OCI-LY7 (cell line): ENCODE measurements at regions not wholly inside any gene's neighbourhood (a gene's known extent, or its start where the extent isn't known, plus 50 kb on each side); places are given as distances from the start of the nearest gene placed in this dataset.

Experiments used
- BruUV-seq: library from RNA; stranded (reverse); fragments of 400-500 nt; replicated peaks from 2 replicates; lab custom pipeline; 2021; lab: Mats Ljungman, UMichigan
- CTCF ChIA-PET: fragments of 300-600 bp; sonication (Branson Sonifier 250); formaldehyde crosslinking; loops from one replicate; lab custom pipeline; 2022; ENCODE audit warnings: antibody characterized with exemption; ENCODE audit not compliant: unreplicated experiment; lab: Charles Lee
- POLR2A ChIA-PET: fragments of 300-600 bp; sonication (Branson Sonifier 250); formaldehyde crosslinking; loops from one replicate; lab custom pipeline; 2022; ENCODE audit warnings: antibody characterized with exemption; lab: Charles Lee
- DNase-seq: peaks from one replicate; pipeline ENCODE4 v3.0.0-alpha.2; 2015; ENCODE audit warnings: low spot score
- H2AFZ ChIP-seq: fragments of 200-600 bp; sonication (generic), shearing (Covaris generic); 2 replicates; pipeline ENCODE4 v1.6.1; 2014; ENCODE audit warnings: mild to moderate bottlenecking, antibody characterized with exemption, low read length, moderate library complexity
- H3K27ac ChIP-seq: fragments of 200-600 bp; sonication (generic); 2 replicates; pipeline ENCODE4 v1.5.1; 2014; ENCODE audit warnings: mixed run types, low read depth, mild to moderate bottlenecking, moderate library complexity, low read length, inconsistent platforms; ENCODE audit not compliant: poor library complexity, severe bottlenecking
- H3K36me3 ChIP-seq: fragments of 200-600 bp; sonication (generic); 2 replicates; pipeline ENCODE4 v1.6.1; 2014; ENCODE audit warnings: mild to moderate bottlenecking, antibody characterized with exemption, low read length, moderate library complexity, mixed read lengths; ENCODE audit not compliant: insufficient read depth
- H3K4me1 ChIP-seq: fragments of 200-600 bp; sonication (generic); 2 replicates; pipeline ENCODE4 v1.5.1; 2014; ENCODE audit warnings: mild to moderate bottlenecking, low read length; ENCODE audit not compliant: insufficient read depth, poor library complexity, severe bottlenecking
- H3K4me2 ChIP-seq: fragments of 200-600 bp; sonication (generic); 2 replicates; pipeline ENCODE4 v1.6.1; 2014; ENCODE audit warnings: mild to moderate bottlenecking, low read length
- H3K4me3 ChIP-seq: fragments of 200-600 bp; sonication (generic); 2 replicates; pipeline ENCODE4 v1.5.1; 2014; ENCODE audit warnings: mild to moderate bottlenecking, low read depth, low read length; ENCODE audit not compliant: poor library complexity, severe bottlenecking
- H3K79me2 ChIP-seq: fragments of 200-600 bp; sonication (generic); 2 replicates; pipeline ENCODE4 v1.6.1; 2016; ENCODE audit warnings: low read depth, mild to moderate bottlenecking, low read length, moderate library complexity, mixed read lengths; ENCODE audit not compliant: insufficient read depth
- H3K9me2 ChIP-seq: fragments of 200-600 bp; sonication (generic); 2 replicates; pipeline ENCODE4 v1.6.1; 2016; ENCODE audit warnings: mild to moderate bottlenecking, low read length, mixed read lengths; ENCODE audit not compliant: insufficient read depth
- H3K9me3 ChIP-seq: fragments of 200-600 bp; sonication (generic); 2 replicates; pipeline ENCODE4 v1.6.1; 2014; ENCODE audit warnings: mild to moderate bottlenecking, mixed run types, low read length, mixed read lengths
- H4K20me1 ChIP-seq: fragments of 200-600 bp; sonication (generic); 2 replicates; pipeline ENCODE4 v1.6.1; 2014; ENCODE audit warnings: mild to moderate bottlenecking, antibody characterized with exemption, low read length, moderate library complexity, mixed read lengths; ENCODE audit not compliant: insufficient read depth
- CTCF ChIP-seq: fragments of 200-600 bp; sonication (generic); conservative IDR thresholded peaks from 2 replicates; pipeline ENCODE4 v1.5.1; 2014; ENCODE audit warnings: mild to moderate bottlenecking, antibody characterized with exemption, low read length, moderate library complexity, mixed read lengths
- EZH2phosphoT487 ChIP-seq: fragments of 200-600 bp; sonication (generic); IDR thresholded peaks from 2 replicates; pipeline ENCODE4 v1.6.1; 2018; ENCODE audit warnings: low read depth, borderline replicate concordance, mild to moderate bottlenecking, mixed run types, antibody characterized with exemption, low read length, moderate library complexity, mixed read lengths
- intact Hi-C: fragments of 100-400 bp; cut with micrococcal nuclease; formaldehyde crosslinking; loops from one replicate; pipeline ENCODE4 v1.10.0; 2022; ENCODE audit not compliant: unreplicated experiment

GRCh38 chr16:61379311-61379710 lies 656.9 kb downstream of the CDH8 start:
- TF ChIP-seq CTCF (no peak), EZH2phosphoT487 (no peak)
- Histone ChIP-seq H3K27ac (no peak overlapping the region), H3K9me3 (no peaks in the 10 kb centered on the region), H3K4me2 (no peak overlapping the region), H3K4me3 (no peak overlapping the region), H3K9me2 (no peaks in the 10 kb centered on the region), H3K79me2 (no peaks in the 10 kb centered on the region), H3K36me3 (no peaks in the 10 kb centered on the region), H4K20me1 (no peaks in the 10 kb centered on the region), H2AFZ (no peak overlapping the region), H3K4me1 (no peaks in the 10 kb centered on the region)
- intact Hi-C loops: no loop called here
- ChIA-PET POLR2A (interaction anchor here (0.6 kb wide), 1 partner anchor 12 kb away, joined by 3 read pairs; no protein-coding TSS in a partner anchor), CTCF (no interaction called here)
- BruUV-seq: no TSS peak
- DNase-seq: no peak

- BruUV-seq: no TSS peak
- ChIA-PET POLR2A (no interaction called here), CTCF (no interaction called here)
- Histone ChIP-seq H3K4me3 (no peak overlapping the region), H3K36me3 (no peaks in the 10 kb centered on the region), H3K9me2 (no peaks in the 10 kb centered on the region), H3K79me2 (no peaks in the 10 kb centered on the region), H3K4me1 (peaks cover 8% of the 10 kb centered on the region), H3K9me3 (no peaks in the 10 kb centered on the region), H3K4me2 (no peak overlapping the region), H4K20me1 (no peaks in the 10 kb centered on the region), H3K27ac (no peak overlapping the region), H2AFZ (no peak overlapping the region)
- TF ChIP-seq EZH2phosphoT487: no peak
- TF ChIP-seq CTCF: no peak
- intact Hi-C loops: no loop called here
- DNase-seq: no peak
Measured at GRCh38 chr16:61374071-61374470, 662.2 kb downstream of the CDH8 start.

- Histone ChIP-seq H2AFZ (no peak overlapping the region), H3K79me2 (no peaks in the 10 kb centered on the region), H3K9me2 (no peaks in the 10 kb centered on the region), H4K20me1 (no peaks in the 10 kb centered on the region), H3K36me3 (no peaks in the 10 kb centered on the region), H3K9me3 (no peaks in the 10 kb centered on the region), H3K4me1 (peaks cover 8% of the 10 kb centered on the region), H3K4me3 (no peak overlapping the region), H3K4me2 (no peak overlapping the region), H3K27ac (no peak overlapping the region)
- no TSS peak for BruUV-seq
- ChIA-PET CTCF (no interaction called here), POLR2A (no interaction called here)
- DNase-seq: no peak
- intact Hi-C loops: no loop called here
- no peak for TF ChIP-seq CTCF
- no peak for TF ChIP-seq EZH2phosphoT487
Measured at GRCh38 chr16:61371881-61372280, 664.4 kb downstream of the CDH8 start.
